ENCODE measurements at regions not wholly inside any gene's neighbourhood (a gene's known extent, or its start where the extent isn't known, plus 50 kb on each side); places are given as distances from the start of the nearest gene placed in this dataset.

GRCh38 chr1:56017336-56017735, 562.0 kb downstream of the PLPP3 start:
- DNase-seq, result no peak

GRCh38 chr1:56003846-56004245, 575.5 kb downstream of the PLPP3 start:
- no peak for DNase-seq

- no peak for DNase-seq
Measured at GRCh38 chr1:56002231-56002630, 577.1 kb downstream of the PLPP3 start.

- no peak for DNase-seq
Measured at GRCh38 chr1:56000424-56000823, 578.9 kb downstream of the PLPP3 start.

GRCh38 chr1:55997536-55997935, 581.8 kb downstream of the PLPP3 start:
- DNase-seq, result no peak

GRCh38 chr1:55993646-55994318, 585.6 kb downstream of the PLPP3 start:
- no peak for DNase-seq

- no peak for DNase-seq
Measured at GRCh38 chr1:55990007-55990406, 589.4 kb downstream of the PLPP3 start.

GRCh38 chr1:55988963-55989452, 590.4 kb downstream of the PLPP3 start:
- no peak for DNase-seq

- no peak for DNase-seq
Measured at GRCh38 chr1:55987491-55988249, 591.7 kb downstream of the PLPP3 start.

GRCh38 chr1:55986003-55986402, 593.4 kb downstream of the PLPP3 start:
- no peak for DNase-seq

- no peak for DNase-seq
Measured at GRCh38 chr1:55981010-55981650, 598.2 kb downstream of the PLPP3 start.

GRCh38 chr1:55980582-55980981, 598.8 kb downstream of the PLPP3 start:
- no peak for DNase-seq

GRCh38 chr1:55974714-55975441, 604.5 kb downstream of the PLPP3 start:
- DNase-seq, result no peak

GRCh38 chr1:55970526-55971110, 608.7 kb downstream of the PLPP3 start:
- DNase-seq, result no peak

GRCh38 chr1:55969322-55969721, 610.0 kb downstream of the PLPP3 start:
- DNase-seq, result no peak

GRCh38 chr1:55968661-55969060, 610.7 kb downstream of the PLPP3 start:
- DNase-seq, result no peak

- DNase-seq, result no peak
Measured at GRCh38 chr1:55965981-55966461, 613.3 kb downstream of the PLPP3 start.

GRCh38 chr1:55962472-55962871, 616.9 kb downstream of the PLPP3 start:
- DNase-seq, result no peak

GRCh38 chr1:55959136-55959548, 620.2 kb downstream of the PLPP3 start:
- no peak for DNase-seq

- no peak for DNase-seq
Measured at GRCh38 chr1:55958498-55958897, 620.9 kb downstream of the PLPP3 start.

GRCh38 chr1:55957276-55957675, 622.1 kb downstream of the PLPP3 start:
- no peak for DNase-seq

GRCh38 chr1:55955016-55955621, 624.2 kb downstream of the PLPP3 start:
- DNase-seq, result no peak

Measured in NK-92 treated with Interleukin-12 subunit alpha and Interleukin-12 subunit beta, amount 100 ng/mL, for 24 hours (cell line).